NOMO-1 treated with dmso at 0.1 percent for 144 hours (cell line): ENCODE measurements at regions not wholly inside any gene's neighbourhood (a gene's known extent, or its start where the extent isn't known, plus 50 kb on each side); places are given as distances from the start of the nearest gene placed in this dataset.

Experiments used
- DNase-seq: peaks from one replicate; lab custom pipeline; 2025; ENCODE audit not compliant: unreplicated experiment; lab: John Stamatoyannopoulos, UW

DNA sequence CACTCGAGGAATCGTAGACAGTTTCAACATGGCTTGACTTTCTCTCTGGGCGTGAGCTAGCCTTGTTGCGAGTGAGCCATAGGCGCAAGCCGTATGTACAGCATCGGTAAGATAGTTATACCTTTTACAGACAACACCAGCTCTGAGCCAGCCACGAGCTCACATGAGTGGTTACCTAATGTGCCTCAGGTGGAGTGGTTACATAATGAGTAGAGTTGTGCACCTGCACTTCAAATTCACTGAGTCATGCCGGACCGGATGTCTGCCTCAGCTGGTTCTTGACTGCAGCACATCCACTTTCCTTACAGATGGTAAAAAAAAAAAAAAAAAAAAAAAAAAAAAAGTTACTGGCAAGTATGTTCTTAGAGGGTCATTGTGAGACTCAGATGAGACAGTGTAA lies 360.4 kb upstream of the NR5A2 start:
- DNase-seq, result no peak

DNA sequence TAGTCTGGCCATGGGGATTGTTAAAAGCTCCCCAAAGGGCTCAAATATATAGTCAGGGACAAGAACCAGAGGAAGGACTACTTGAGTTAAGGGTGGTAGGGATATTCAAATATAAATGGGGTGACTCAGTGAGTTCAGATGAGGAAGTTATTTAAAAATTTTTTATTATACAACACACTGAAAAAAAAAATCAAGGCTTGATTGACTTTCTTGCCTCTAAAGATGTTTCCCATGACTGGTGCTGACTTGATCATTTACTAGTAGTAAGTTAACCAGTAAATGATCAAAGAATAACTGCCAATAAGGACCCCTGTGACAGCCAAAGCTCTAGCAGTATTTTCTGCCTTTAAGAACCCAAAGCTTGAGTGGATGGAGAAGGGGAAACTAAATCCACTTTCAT lies 357.6 kb upstream of the NR5A2 start:
- no peak for DNase-seq

GRCh38 chr1:199671684-199672083 lies 355.8 kb upstream of the NR5A2 start:
- DNase-seq, result no peak

DNA sequence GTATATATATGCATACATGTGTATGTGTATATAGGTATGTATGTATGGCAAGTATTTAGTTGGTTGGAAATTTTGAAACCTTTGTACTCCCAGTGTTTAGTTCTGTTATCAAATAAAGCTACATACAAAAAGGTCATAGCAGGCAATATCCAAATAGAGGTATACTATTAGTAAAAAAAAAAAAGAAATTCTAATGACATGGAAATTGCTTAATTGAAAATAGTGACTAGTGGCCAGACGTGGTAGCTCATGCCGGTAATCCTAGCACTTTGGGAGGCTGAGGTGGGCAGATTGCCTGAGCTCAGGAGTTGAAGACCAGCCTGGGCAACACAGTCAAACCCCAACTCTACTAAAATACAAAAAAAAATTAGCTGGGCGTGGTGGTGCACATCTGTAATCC lies 351.6 kb upstream of the NR5A2 start:
- DNase-seq, result no peak

GRCh38 chr1:199678771-199679170 lies 348.7 kb upstream of the NR5A2 start:
- no peak for DNase-seq

GRCh38 chr1:199682081-199682480 lies 345.4 kb upstream of the NR5A2 start:
- DNase-seq, result no peak

DNA sequence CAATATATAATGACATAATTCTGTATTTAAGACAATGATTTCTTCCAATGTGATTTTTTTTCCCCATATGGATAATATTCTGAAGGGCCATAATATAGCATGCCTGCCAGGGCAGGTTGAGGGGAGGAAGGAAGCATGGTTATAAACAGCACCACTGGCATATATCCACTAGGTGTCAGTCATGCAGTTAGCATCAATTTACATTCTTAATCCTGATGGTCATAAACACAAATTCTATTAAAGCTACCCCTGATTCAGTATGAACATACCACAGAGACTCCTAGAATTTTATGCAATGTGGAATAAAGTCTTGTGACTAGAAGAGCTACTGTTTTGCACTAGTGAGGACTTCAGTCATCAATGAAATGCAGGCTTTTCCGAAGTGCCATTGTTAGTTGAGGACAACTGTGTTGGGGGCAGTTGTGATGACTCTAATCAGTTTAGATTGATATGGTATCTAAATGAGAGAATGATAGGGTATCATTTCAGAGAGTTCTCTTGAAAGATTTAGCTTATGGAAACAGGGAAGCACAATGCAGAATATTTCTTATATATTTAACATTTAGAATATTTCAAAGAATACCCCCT lies 342.7 kb upstream of the NR5A2 start:
- DNase-seq, result no peak

DNA sequence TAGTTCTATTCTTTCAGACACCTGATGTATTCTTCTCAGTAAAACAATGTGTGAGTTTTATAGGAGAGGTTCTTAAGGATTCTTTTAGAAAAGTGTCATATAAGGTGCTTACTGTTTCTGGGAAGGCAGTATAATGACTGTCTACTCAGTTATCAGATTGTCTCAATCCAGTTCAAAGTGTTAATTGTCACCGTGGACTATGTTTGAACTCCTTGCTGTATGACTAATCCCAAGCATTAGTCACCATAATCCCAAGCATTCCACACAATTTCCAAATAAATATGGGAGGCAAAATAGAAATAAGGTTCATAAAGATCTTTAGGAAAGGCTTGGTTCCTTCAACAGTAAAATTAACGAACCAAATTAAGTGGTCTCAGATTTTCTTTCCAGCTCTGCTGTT lies 342.1 kb upstream of the NR5A2 start:
- DNase-seq, result no peak

GRCh38 chr1:199687321-199687720 lies 340.2 kb upstream of the NR5A2 start:
- DNase-seq, result peak; percentile 48

DNA sequence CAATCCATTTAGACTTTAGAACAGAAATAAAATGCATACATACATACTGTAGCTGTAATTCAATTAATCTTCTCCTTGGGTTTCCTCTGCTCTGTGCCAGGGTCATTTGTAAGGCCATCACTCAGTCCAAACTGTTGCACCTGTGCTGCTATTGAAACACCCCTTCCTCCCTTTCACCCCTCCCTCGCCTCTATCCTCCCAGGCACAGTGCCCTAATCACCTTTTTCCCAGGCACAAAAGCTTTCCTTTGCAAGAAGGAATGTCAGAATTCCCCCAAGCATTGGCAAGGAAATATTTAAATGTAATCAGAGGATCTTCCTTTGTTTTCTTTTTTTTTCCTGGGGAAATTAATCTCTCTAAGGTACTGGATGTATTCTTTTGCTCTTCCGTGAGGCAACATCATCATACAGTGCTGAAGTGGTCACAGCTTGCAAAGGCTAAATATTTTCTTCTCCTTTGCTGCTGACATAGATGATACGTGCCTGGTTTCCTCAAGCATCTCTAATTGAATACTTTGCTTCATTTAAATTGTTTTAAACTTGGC lies 339.3 kb upstream of the NR5A2 start:
- DNase-seq, result no peak

DNA sequence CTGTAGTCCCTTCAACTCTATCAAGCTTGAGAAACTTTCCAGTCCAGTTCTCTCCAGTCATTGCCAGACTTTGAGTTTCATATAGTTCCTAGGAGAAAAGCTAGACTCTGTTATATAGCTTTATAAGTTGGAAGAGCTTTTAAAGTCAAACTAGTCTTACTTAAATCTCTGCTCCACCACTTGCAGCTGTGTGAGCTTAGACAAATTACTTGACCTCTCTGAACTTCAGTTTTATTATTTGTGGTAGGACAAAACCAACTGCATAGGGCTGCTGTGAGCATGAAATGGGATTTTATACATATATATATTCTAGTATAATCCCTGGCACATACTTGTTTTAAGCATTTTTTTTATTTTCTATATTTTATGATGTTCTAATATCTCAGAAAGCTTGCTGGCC lies 338.7 kb upstream of the NR5A2 start:
- DNase-seq, result no peak

DNA sequence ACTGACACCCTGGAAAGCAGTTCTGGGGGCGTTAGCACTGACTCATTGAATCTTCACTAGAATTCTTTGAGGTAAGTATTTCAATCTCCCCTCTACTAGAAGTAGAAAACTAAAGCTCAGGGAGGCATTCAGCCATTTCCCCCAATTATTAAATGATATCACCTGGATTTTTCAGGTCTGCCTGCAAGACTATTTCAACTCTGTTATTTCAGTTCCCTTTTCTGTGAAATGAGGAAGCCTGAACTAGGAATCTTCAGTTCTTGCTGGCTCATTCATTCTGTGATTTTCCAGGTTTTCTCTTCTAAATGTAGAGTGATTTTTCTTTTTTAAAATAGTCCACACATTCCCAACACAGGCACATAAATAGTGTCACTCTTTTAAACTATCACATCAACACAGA lies 337.0 kb upstream of the NR5A2 start:
- DNase-seq, result no peak

DNA sequence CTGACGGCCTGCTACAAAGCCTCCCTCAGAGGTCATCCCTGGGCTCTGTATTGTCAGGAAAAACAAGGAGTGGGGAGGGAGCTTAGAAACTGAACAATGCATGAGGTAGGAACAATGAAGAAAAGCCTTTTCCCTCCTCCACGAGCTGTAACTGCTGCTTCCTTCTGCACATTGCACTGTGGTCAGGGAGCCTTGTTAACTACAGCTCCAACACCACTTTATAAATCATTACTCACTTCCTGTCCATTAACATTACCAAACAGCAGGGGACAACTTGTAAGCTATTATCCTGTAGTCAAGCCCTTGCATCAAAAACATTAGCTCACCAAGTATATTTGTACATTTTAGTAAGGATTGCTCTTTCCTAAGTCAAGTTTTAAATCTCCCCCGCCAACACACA lies 336.0 kb upstream of the NR5A2 start:
- peak; percentile 79 for DNase-seq

- DNase-seq, result no peak
Measured at GRCh38 chr1:199693724-199694123, 333.8 kb upstream of the NR5A2 start.

- no peak for DNase-seq
Measured at GRCh38 chr1:199696225-199696624, 331.3 kb upstream of the NR5A2 start.

- no peak for DNase-seq
Measured at GRCh38 chr1:199698222-199698621, 329.3 kb upstream of the NR5A2 start.

DNA sequence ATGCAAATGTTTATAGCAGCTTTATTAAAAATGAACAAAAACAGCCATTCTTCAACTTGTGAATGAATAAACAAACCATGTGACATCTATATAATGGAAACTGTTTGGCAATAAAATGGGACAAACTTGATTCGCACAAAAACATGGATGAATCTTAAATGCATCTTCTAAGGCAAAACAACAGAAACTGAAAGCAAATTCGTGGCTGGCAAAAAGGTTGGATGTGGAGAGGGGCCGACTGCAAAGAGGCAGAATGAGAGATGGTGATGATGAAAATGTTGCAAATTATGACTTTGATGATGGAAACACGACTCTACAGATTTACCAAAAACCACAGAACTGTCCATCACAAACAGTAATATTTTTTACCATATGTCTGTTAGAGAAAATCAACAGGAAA lies 327.0 kb upstream of the NR5A2 start:
- DNase-seq, result no peak

GRCh38 chr1:199701726-199702125 lies 325.8 kb upstream of the NR5A2 start:
- DNase-seq, result no peak

- DNase-seq, result no peak
Measured at GRCh38 chr1:199704231-199704630, 323.3 kb upstream of the NR5A2 start.

DNA sequence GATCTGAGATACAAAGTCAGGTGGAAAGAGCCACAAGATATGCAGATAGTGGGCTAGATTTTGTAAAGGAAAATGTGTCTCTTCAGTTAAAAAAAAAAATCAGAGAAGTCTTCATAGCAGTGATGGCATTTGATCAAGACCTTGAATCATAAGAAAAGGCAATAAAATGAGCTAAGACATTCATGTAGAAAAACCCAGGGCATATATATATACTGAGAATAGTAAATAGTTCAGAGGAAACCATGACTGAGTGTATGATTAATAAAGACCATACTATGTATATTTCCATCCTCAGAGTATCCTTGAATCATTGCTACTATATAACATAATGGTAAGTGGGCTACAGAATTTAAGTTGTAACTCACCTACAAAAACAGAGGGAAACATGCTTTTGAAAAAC lies 321.7 kb upstream of the NR5A2 start:
- no peak for DNase-seq

DNA sequence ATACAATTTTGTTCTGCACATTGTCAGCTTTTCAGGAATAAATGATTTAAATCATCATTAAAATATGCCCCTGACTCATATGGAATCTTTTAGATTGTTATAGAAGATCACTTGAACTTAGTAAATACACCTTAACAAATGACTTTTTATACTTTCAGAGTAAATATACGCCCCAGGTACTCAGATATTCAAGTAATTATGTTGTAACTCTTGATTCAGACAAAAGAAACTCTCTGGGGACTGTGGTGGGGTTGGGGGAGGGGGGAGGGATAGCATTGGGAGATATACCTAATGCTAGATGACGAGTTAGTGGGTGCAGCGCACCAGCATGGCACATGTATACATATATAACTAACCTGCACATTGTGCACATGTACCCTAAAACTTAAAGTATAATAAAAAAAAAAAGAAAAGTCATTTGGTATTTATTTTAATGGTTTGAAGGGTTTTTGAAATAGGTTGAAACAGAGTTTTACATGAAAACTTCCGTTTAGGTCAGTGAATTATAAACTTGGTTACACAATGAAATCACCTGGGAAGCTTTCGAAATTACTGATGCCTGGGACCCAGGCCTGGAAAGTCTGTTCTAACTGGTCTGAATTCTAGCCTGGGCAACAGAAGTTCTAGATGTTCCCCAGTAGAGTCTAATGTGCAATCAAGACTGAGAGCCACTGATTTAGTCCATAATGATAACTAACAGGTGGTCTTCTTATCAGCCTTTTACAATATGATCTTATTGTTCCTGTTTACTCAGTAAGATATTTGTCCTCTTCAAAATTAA lies 320.5 kb upstream of the NR5A2 start:
- DNase-seq, result no peak

- no peak for DNase-seq
Measured at GRCh38 chr1:199710974-199711373, 316.5 kb upstream of the NR5A2 start.

DNA sequence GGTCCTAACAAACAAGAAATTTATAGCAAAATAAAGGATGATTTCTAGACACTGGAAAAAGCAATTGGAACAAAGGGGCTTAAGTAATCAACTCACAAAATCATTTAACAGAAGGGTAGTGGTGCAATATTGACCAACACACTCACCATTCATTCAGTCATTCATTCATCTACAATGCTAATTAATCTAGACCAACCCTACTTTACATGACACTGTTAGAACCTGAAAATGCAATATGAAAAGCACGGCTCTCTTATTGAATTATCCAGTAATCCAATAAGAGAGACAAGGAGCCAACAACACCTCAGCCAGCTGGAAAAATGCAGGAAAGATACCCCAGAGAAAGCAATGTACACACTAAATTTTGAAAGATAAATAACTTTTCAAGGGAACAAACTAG lies 310.8 kb upstream of the NR5A2 start:
- no peak for DNase-seq
